ENCODE measurements at regions not wholly inside any gene's neighbourhood (a gene's known extent, or its start where the extent isn't known, plus 50 kb on each side); places are given as distances from the start of the nearest gene placed in this dataset.

- no peak for TF ChIP-seq EZH2 (IDR thresholded peaks at IDR 0.05; ENCODE audit: borderline replicate concordance, low read length)
- TF ChIP-seq CTCF (conservative IDR thresholded peaks at IDR 0.05 in 1 of 2, IDR thresholded peaks at IDR 0.05 in 1 of 2; ENCODE audit: extremely low read depth in 1 of 2, insufficient read depth in 1 of 2, low read depth in 1 of 2, low read length in 2 of 2), result no peak
Measured at GRCh38 chr20:40192081-40192480, 497.0 kb downstream of the MAFB start.
